Cardiac muscle cell (in vitro differentiated cells and primary cell): ENCODE measurements at regions not wholly inside any gene's neighbourhood (a gene's known extent, or its start where the extent isn't known, plus 50 kb on each side); places are given as distances from the start of the nearest gene placed in this dataset.
A peak's percentile ranks its signal among the peaks of the same experiment; 100 is the strongest.

Source experiments
- DNase-seq, 2 donors: peaks; one replicate each; pipeline versions ENCODE4 v3.0.0 to v3.0.0-alpha.2; 2010 to 2017; ENCODE audit warnings: low read depth in 1 of 2, low spot score in 1 of 2
- H3K27ac ChIP-seq: fragments of 200-600 bp; sonication (generic); 2 replicates; pipeline ENCODE4 v1.5.1; 2016
- H3K27me3 ChIP-seq: fragments of 200-600 bp; sonication (generic); 2 replicates; pipeline ENCODE4 v1.6.0; 2016; ENCODE audit warnings: control low read depth
- H3K36me3 ChIP-seq: fragments of 200-600 bp; sonication (generic); 2 replicates; pipeline ENCODE4 v1.5.1; 2016; ENCODE audit warnings: control low read depth
- H3K4me1 ChIP-seq: fragments of 200-600 bp; sonication (generic); 2 replicates; pipeline ENCODE4 v1.8.1; 2017; ENCODE audit warnings: low read depth, mild to moderate bottlenecking, mixed run types
- H3K4me3 ChIP-seq: fragments of 200-600 bp; sonication (generic); 2 replicates; pipeline ENCODE4 v1.5.1; 2016; ENCODE audit warnings: mild to moderate bottlenecking
- H3K9me3 ChIP-seq: fragments of 200-600 bp; sonication (generic); 2 replicates; pipeline ENCODE4 v1.5.1; 2017; ENCODE audit warnings: low read depth, mild to moderate bottlenecking, control low read depth
- TF ChIP-seq, protein P1 (sequence below): IDR thresholded peaks from 2 replicates; pipeline ENCODE4 v1.5.1; 2012; ENCODE audit warnings: low read depth, mild to moderate bottlenecking, low read length

DNA sequence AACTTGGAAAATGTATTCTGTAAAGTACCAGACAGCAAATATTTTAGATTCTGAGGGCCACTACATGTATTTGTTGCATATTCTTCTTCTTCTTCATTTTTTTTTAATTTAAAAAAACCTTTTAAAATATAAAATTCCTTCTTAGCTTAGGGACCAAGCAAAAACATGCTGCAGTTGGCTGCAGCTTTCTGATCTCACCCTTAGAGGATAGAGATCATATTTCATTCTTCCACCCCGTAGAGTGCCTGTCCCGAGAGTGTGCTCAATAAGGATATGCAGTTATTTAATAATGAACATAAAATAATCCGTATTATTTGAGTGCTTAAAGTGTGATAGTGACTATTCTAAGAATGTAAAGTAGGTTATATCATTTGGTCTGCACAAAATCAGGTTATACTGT is 204.2 kb upstream of the CD180 start:
- DNase-seq = no peak
- TF ChIP-seq, protein P1, sequence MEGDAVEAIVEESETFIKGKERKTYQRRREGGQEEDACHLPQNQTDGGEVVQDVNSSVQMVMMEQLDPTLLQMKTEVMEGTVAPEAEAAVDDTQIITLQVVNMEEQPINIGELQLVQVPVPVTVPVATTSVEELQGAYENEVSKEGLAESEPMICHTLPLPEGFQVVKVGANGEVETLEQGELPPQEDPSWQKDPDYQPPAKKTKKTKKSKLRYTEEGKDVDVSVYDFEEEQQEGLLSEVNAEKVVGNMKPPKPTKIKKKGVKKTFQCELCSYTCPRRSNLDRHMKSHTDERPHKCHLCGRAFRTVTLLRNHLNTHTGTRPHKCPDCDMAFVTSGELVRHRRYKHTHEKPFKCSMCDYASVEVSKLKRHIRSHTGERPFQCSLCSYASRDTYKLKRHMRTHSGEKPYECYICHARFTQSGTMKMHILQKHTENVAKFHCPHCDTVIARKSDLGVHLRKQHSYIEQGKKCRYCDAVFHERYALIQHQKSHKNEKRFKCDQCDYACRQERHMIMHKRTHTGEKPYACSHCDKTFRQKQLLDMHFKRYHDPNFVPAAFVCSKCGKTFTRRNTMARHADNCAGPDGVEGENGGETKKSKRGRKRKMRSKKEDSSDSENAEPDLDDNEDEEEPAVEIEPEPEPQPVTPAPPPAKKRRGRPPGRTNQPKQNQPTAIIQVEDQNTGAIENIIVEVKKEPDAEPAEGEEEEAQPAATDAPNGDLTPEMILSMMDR = no peak
- no peaks in the 10 kb centered on the region for H3K9me3 ChIP-seq
- H3K27ac ChIP-seq = no peak overlapping the region
- no peaks in the 10 kb centered on the region for H3K27me3 ChIP-seq
- H3K4me3 ChIP-seq = no peak overlapping the region
- no peaks in the 10 kb centered on the region for H3K36me3 ChIP-seq
- H3K4me1 ChIP-seq = peaks cover 3% of the 10 kb centered on the region

DNA sequence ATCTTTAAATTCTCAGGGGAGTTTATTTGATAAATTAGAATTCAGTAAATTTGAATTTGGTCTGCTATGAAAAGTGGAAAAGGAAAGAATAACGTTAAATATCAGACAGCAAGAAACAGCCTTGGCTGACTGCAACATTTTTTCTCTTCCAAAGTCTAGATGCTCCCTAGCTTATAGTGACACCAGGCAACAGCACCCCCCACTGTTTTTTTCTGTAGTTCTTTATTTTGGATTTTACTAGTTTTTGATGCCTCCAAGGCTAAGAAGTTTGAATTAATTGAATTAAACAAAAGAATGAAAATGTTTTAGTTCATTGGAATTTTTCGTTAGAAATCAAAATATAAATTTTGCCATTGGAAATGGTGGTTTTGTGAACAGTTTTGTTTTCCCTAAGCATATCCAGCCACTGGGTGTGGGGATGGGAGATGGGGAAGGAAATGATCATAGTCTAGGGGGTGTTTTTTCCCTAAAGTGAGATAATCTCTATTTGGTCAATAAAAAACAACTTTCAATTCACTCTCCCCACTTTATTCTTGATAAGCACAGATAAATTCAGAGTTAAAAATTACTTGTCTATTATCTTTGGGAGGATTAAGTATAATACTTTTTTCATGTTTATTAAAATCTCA is 199.3 kb upstream of the CD180 start:
- H3K27ac ChIP-seq = no peak overlapping the region
- TF ChIP-seq, protein P1 = peak; percentile 10
- no peaks in the 10 kb centered on the region for H3K4me1 ChIP-seq
- H3K4me3 ChIP-seq = no peak overlapping the region
- no peaks in the 10 kb centered on the region for H3K9me3 ChIP-seq
- peak in 1 of 2 donors; percentile 20 for DNase-seq
- H3K27me3 ChIP-seq = no peaks in the 10 kb centered on the region
- no peaks in the 10 kb centered on the region for H3K36me3 ChIP-seq

DNA sequence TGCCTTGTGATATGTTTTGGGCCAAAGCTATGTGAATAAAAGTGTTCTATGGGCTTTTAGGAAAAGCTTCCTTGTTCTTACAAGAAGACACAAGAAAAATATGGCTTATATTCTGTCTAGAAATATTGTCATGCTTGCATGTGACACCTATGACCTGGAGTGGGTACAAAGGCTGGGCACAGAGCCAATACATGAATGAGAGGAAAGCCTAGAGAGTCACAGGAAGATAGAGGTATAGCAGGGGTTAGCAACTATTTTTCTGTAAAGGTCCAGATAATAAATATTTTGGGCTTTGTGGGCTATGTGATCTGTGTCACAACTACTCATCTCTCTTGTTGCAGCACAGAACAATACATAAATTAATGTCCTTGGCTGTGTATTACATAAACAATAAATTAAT is 196.6 kb upstream of the CD180 start:
- H3K9me3 ChIP-seq = no peaks in the 10 kb centered on the region
- H3K36me3 ChIP-seq = no peaks in the 10 kb centered on the region
- H3K27ac ChIP-seq = no peak overlapping the region
- no peak overlapping the region for H3K4me3 ChIP-seq
- no peak for DNase-seq
- TF ChIP-seq, protein P1 = no peak
- no peaks in the 10 kb centered on the region for H3K27me3 ChIP-seq
- H3K4me1 ChIP-seq = no peaks in the 10 kb centered on the region

DNA sequence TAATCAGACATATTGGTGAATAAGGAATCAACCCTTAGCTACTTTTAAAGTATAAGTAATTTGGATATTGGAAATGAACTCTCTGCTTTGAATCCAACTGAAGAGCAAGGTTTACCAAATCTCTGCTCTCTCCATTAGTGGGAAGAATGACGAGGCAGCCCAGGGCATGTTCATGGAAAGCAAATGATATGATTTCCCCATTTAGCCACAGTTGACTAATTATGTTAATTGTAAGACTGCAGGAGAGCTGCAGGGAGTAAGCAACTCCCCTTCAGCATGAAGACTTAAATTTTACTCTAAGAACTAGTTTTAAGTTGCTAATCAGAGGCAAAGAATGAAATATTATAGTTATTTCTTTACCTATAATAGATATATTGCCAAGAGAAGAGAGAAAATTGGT is 194.3 kb upstream of the CD180 start:
- TF ChIP-seq, protein P1 = no peak
- H3K27me3 ChIP-seq = no peaks in the 10 kb centered on the region
- H3K27ac ChIP-seq = no peak overlapping the region
- H3K36me3 ChIP-seq = no peaks in the 10 kb centered on the region
- H3K9me3 ChIP-seq = no peaks in the 10 kb centered on the region
- no peaks in the 10 kb centered on the region for H3K4me1 ChIP-seq
- no peak for DNase-seq
- no peak overlapping the region for H3K4me3 ChIP-seq

DNA sequence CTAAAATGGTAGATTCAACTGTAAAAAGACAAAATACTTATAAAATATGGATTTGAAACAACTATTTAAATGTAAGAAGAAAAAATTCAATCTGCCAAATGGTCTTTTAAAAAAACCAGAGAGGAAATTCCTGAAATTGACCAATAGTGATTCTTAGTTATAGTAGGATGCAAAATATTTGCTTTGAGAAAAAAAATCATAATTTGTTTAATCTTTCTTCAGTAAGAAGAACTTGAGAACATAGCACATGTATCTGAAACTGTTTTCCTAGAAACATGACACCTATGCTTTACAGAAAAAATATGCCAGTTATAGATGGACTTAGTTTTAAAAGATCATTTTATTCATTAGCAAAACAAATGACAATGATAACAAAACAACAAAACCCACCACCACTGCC is 186.9 kb upstream of the CD180 start:
- no peaks in the 10 kb centered on the region for H3K27me3 ChIP-seq
- H3K27ac ChIP-seq = no peak overlapping the region
- no peaks in the 10 kb centered on the region for H3K4me1 ChIP-seq
- H3K4me3 ChIP-seq = no peak overlapping the region
- no peaks in the 10 kb centered on the region for H3K9me3 ChIP-seq
- H3K36me3 ChIP-seq = no peaks in the 10 kb centered on the region
- DNase-seq = no peak
- TF ChIP-seq, protein P1 = no peak
